CD4-positive, alpha-beta T cell treated with Interleukin-2 at 100 ng/mL for 4 hours (primary cell): ENCODE measurements at regions not wholly inside any gene's neighbourhood (a gene's known extent, or its start where the extent isn't known, plus 50 kb on each side); places are given as distances from the start of the nearest gene placed in this dataset.
"Not testable (repeated sequence)": the region's sequence is repeated elsewhere in the genome, so short reads cannot be mapped to it uniquely, and the experiment has no call there.

ENCODE experiments used
- DNase-seq: peaks from one replicate; pipeline ENCODE4 v3.0.0-alpha.2; 2020; ENCODE audit warnings: low spot score

GRCh38 chr1:38210021-38210894 is 163.7 kb upstream of the POU3F1 start:
- DNase-seq = no peak

DNA sequence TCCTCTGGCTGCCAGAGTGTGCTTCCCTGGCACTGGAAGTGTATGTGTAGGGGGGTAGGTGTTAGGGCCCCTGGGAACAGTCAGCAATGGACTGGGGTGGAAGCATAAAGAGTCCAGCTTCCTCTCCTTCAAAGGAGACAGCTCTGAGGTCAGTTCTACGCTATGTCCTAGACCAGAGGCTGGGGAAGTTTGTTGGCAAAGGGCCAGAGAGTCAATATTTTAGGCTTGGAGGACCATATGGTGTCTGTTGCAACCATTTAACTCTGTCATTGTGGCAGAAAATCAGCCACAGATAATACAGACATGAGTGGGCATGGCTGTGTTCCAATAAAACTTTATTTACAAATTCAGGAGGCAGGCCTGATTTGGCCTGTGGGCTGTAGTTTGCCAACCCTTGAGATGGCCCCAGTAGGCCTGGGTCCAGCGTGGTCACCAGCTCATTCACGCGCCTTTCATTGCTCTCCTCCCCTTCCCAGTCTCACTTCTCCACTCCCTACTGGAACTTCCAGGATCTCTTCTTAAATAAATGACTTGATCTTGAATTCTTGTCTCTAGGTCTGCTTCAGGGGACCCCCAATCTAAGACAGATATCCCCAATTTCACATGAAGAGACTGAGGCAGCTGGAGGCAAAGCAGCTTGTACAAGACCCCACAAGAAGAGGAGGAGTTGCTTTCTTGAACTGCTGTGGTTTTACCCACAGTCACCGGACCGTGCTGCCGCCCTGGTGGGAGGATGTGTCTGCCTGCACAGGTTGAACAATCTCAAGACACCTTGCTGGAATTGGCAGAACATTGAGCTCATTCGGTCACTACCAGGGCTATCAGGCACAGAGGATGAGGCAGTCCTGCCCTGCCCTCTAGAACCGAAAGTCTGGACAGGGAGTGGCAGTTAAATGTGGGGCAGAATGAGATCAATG is 162.4 kb upstream of the POU3F1 start:
- DNase-seq = no peak

GRCh38 chr1:38207906-38208305 is 161.3 kb upstream of the POU3F1 start:
- DNase-seq = no peak

- no peak for DNase-seq
Measured at GRCh38 chr1:38207275-38207674, 160.7 kb upstream of the POU3F1 start.

DNA sequence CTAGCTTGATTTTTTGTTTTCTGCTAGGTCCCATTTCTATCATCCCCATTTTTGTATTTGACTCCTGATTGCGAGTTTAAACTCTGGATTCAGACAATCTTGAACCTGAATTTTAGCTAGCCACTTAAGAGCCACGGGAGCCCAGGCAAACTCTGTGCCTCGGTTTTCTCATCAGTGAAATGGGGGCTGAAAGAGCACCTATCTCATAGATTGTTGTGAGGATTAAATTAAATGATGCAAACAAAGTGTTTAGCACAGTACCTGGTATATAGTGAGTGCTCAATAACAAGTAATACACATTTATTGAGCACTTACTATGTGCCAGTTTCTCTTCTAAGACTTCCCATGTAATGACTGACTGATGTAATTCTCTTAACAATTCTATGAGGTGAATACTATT is 158.1 kb upstream of the POU3F1 start:
- no peak for DNase-seq

DNA sequence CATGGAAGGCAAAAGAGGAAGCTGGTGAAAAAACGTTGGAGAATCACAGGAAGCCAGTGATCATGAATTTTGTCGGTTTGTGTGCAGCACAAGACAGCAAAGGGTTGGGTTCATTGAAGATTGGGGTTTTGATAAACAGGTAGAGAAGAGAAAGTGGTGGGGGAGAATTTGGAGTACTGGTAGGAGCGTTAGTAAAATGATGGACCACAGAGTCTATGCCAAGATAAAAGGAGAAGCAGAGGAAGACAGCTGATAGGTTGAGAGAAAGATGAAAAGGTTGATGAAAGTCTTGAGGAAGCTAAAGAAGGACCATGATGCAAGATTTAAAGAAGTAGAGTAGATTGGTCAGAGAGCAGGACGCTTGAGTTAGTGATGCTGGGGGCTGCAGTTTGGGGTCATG is 156.8 kb upstream of the POU3F1 start:
- DNase-seq = no peak

- DNase-seq = no peak
Measured at GRCh38 chr1:38201431-38201830, 154.8 kb upstream of the POU3F1 start.

GRCh38 chr1:38198621-38199020 is 152.0 kb upstream of the POU3F1 start:
- no peak for DNase-seq

- DNase-seq = no peak
Measured at GRCh38 chr1:38198099-38198498, 151.5 kb upstream of the POU3F1 start.

DNA sequence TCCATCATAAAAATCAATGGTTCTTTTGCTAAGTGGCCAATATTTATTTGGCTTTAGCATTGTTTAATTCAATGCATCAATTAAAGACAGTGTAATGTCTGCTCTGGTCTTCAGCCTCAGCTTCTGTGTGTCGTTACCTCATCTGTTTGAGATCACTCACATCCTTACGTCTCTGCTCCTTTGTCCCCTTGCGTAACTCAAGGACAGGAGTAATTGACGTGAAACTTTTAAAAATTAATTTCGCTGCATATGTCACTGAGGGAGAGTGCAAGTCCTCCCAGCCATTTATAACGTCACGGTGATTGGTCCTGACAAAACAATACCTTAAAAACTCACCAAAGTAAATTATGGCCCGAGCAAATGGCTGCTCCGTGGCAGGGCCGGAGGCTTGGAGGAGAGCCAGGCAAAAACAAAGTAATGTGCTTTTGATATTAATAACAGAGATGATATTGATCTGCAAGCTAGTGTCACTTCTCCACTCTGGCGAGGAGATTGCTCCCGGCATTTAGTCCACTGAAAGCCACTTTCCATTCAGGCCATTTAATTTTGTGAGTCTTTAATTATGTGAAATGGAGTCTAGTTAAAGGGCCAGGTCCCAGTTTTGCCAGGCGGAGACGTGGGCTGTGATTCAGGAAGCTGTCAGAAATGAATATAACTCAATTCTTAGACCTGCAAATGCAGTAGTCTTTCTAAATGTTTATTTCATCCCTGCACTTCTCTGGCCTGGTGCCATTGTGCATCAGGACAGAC is 150.9 kb upstream of the POU3F1 start:
- no peak for DNase-seq

GRCh38 chr1:38194472-38194871 is 147.9 kb upstream of the POU3F1 start:
- DNase-seq = no peak

DNA sequence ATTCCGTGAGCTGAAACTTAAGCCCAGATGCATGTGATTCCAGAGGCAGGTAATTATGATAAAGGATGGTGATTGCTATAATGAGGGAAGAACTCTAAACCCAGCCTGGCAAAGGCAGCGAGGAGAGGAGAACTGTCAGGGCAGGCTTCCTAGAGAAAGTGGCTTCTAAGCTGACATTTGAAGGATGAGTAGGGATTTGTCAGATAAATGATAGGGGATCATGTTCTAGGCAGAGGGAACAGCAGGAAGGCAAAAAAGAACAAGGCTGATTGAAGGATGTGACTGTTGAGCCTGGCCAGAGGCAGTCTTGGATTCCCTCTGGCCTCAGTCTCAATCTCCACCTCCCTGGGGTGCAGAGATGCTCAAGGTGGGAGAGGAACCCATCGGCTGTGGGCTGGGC is 146.4 kb upstream of the POU3F1 start:
- no peak for DNase-seq

DNA sequence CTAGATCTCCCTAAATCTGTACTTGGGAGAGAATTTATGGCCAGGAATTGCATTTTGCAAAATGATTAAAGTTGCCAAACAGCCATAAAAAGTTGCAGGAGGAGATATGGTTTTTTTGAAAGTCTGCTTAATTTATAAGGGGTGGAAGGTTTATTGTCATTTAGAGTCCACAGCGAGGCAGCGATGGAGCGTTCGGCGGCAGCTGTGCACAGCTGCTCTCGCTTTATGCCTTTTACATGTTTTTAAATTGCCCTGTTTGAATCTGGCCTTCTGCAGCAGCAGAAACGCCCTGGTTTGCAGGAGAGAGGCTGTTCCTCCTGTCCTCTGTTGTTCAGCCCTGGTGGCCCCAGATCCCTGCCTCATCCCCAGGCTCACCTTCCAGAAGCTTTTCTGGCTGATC is 144.9 kb upstream of the POU3F1 start:
- no peak for DNase-seq

GRCh38 chr1:38190983-38191382 is 144.4 kb upstream of the POU3F1 start:
- no peak for DNase-seq

DNA sequence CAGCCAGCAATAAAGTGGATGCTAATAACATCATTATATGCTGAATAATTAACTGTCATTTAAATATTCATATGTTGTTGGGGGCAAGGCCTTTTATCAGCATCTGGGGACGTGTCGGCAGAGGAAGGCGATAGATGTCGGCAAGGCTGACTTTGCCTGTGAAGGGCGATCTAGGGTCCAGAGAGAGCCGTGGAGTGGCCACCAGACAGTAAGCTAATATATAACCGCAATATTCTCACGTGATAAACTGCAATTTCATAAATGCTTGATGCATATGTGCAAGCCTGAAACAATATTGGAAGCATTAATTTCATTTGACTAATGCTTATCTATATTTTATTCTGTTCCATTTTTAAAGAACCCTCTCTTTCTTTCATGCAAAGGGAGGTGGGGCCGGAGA is 141.0 kb upstream of the POU3F1 start:
- DNase-seq = no peak

- DNase-seq = no peak
Measured at GRCh38 chr1:38186566-38186965, 140.0 kb upstream of the POU3F1 start.

GRCh38 chr1:38185913-38186312 is 139.3 kb upstream of the POU3F1 start:
- DNase-seq = no peak

DNA sequence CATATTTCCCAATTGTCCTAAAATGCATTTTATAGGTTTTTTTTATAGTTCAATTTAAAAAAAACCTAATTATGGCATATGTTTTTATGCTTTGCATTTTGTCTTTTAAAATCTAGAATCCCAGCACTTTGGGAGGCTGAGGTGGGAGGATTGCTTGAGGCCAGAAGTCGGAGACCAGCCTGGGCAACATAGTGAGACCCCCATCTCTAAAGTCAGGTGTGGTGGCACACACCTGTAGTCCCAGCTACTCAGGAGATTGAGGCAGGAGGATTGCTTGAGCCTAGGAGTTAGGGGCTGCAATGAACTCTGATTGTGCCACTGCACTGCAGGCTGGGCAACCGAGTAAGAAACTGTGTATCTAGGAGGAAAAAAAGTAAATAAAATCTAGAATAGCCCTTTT is 137.2 kb upstream of the POU3F1 start:
- no peak for DNase-seq

GRCh38 chr1:38183096-38183495 is 136.5 kb upstream of the POU3F1 start:
- no peak for DNase-seq

GRCh38 chr1:38180388-38180787 is 133.8 kb upstream of the POU3F1 start:
- not testable (repeated sequence) for DNase-seq

DNA sequence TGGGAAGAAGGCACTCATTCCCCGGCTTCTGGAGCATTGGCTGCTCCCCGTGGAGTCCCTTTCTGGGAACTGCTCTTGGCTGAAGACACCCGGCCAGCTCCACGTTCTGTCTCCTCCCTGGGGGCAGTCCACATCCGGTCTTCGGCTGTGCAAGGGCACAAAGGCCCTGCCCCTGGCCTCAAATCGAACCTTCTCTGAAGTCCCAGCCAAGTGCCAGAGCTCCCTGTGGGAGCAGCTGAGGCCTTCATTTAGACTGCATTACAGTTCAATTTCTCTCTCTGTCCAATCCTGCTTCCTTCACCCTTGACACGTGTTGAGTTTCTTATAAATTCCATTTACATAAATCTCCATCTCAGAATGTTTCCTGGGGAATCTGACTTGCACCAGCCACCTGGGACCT is 132.9 kb upstream of the POU3F1 start:
- DNase-seq = no peak

DNA sequence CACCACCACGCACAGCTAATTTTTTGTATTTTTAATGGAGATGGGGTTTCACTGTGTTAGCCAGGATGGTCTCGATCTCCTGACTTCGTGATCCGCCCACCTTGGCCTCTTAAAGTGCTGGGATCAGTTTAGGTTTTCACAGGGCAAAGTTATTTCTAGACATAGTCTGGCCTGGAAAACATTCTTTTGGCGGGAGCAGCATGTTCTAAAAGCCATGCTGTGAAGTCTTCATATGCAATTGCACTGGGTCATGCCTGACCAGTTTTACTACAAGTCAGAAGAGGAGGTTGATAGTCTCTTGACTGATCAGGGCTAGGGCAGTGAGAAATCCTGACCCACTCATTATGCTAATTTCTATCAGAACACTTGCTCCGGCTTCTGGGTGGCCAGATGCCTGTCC is 131.6 kb upstream of the POU3F1 start:
- no peak for DNase-seq
